OCI-LY1 (cell line): ENCODE measurements at regions not wholly inside any gene's neighbourhood (a gene's known extent, or its start where the extent isn't known, plus 50 kb on each side); places are given as distances from the start of the nearest gene placed in this dataset.

Source experiments
- H2AFZ ChIP-seq: fragments of 200-600 bp; sonication (generic), shearing (Covaris generic); 2 replicates; pipeline ENCODE4 v1.6.0; 2014; ENCODE audit warnings: antibody characterized with exemption, mild to moderate bottlenecking, low read length
- H3F3A ChIP-seq: fragments of 200-600 bp; sonication (generic), shearing (Covaris generic); 2 replicates; pipeline ENCODE4 v1.6.0; 2014; ENCODE audit warnings: mild to moderate bottlenecking, antibody characterized with exemption, low read length, moderate library complexity; ENCODE audit not compliant: insufficient read depth
- H3K27ac ChIP-seq: fragments of 200-600 bp; sonication (generic); 2 replicates; pipeline ENCODE4 v1.5.1; 2014; ENCODE audit warnings: low read length, mixed run types, mild to moderate bottlenecking, low read depth; ENCODE audit not compliant: poor library complexity, severe bottlenecking
- H3K27me3 ChIP-seq: fragments of 200-600 bp; sonication (generic); 2 replicates; pipeline ENCODE4 v1.6.0; 2014; ENCODE audit warnings: antibody characterized with exemption, mild to moderate bottlenecking, low read length, moderate library complexity; ENCODE audit not compliant: insufficient read depth
- H3K36me3 ChIP-seq: fragments of 200-600 bp; sonication (generic); 2 replicates; pipeline ENCODE4 v1.6.1; 2014; ENCODE audit warnings: mild to moderate bottlenecking, antibody characterized with exemption, low read length, moderate library complexity, mixed read lengths; ENCODE audit not compliant: insufficient read depth
- H3K4me1 ChIP-seq: fragments of 200-600 bp; sonication (generic); 2 replicates; pipeline ENCODE4 v1.5.1; 2014; ENCODE audit warnings: mild to moderate bottlenecking, low read length, moderate library complexity; ENCODE audit not compliant: insufficient read depth, severe bottlenecking
- H3K4me2 ChIP-seq: fragments of 200-600 bp; sonication (generic), shearing (Covaris generic); 2 replicates; pipeline ENCODE4 v1.6.1; 2014; ENCODE audit warnings: low read length
- H3K4me3 ChIP-seq: fragments of 200-600 bp; sonication (generic); 2 replicates; pipeline ENCODE4 v1.5.1; 2014; ENCODE audit warnings: low read length, low read depth, mild to moderate bottlenecking, mixed read lengths; ENCODE audit not compliant: poor library complexity, severe bottlenecking
- H3K79me2 ChIP-seq: fragments of 200-600 bp; shearing (Covaris generic); 2 replicates; pipeline ENCODE4 v1.6.1; 2016; ENCODE audit warnings: mixed run types, low read length, mixed read lengths; ENCODE audit not compliant: insufficient read depth
- H3K9ac ChIP-seq: fragments of 200-600 bp; sonication (generic), shearing (Covaris generic); 2 replicates; pipeline ENCODE4 v1.6.1; 2014; ENCODE audit warnings: mild to moderate bottlenecking, low read length, mixed read lengths
- H3K9me2 ChIP-seq: fragments of 200-600 bp; sonication (generic), shearing (Covaris generic); 2 replicates; pipeline ENCODE4 v1.6.1; 2014; ENCODE audit warnings: low read depth, mild to moderate bottlenecking, low read length, mixed read lengths
- H3K9me3 ChIP-seq: fragments of 200-600 bp; shearing (Covaris generic); 2 replicates; pipeline ENCODE4 v1.6.1; 2014; ENCODE audit warnings: low read length, mixed read lengths
- H4K20me1 ChIP-seq: fragments of 200-600 bp; sonication (generic), shearing (Covaris generic); 2 replicates; pipeline ENCODE4 v1.6.0; 2016; ENCODE audit warnings: mild to moderate bottlenecking, low read length; ENCODE audit not compliant: insufficient read depth
- CTCF ChIP-seq: fragments of 200-600 bp; sonication (generic), shearing (Covaris generic); IDR thresholded peaks from 2 replicates; pipeline ENCODE4 v1.5.1; 2017; ENCODE audit warnings: mild to moderate bottlenecking, antibody characterized with exemption, low read length, moderate library complexity, mixed read lengths
- EZH2 ChIP-seq: fragments of 200-600 bp; sonication (generic), shearing (Covaris generic); IDR thresholded peaks from 2 replicates; pipeline ENCODE4 v1.8.0; 2017; ENCODE audit warnings: borderline replicate concordance, mixed run types, mild to moderate bottlenecking, antibody characterized with exemption, low read length, moderate library complexity, mixed read lengths

DNA sequence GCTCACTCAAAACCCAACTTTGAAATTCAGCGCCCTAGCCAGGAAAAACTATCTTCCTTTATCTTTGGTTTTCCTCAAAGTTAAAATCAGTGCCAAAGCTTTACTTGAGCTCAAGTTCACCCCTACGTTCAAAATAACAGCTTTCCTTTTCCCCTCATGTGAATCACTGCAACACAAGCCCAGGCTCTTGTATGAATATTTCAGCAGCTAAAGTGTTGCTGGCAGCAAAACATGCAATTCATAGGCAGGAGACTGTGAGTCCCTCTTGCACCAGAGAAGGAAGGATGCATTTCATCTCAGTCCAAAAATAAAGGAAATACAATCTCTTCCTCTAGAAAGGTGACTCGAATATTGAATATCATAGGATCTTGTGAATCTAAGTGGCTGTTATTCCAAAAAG lies 461.3 kb upstream of the SOX11 start:
- Histone ChIP-seq H4K20me1 (no peaks in the 10 kb centered on the region), H3K9ac (no peak overlapping the region), H3K4me2 (no peak overlapping the region), H3F3A (no peaks in the 10 kb centered on the region), H3K9me3 (no peaks in the 10 kb centered on the region), H3K27ac (no peak overlapping the region), H3K36me3 (no peaks in the 10 kb centered on the region), H3K79me2 (no peaks in the 10 kb centered on the region), H3K4me3 (no peak overlapping the region), H3K4me1 (no peaks in the 10 kb centered on the region), H2AFZ (no peak overlapping the region), H3K27me3 (no peaks in the 10 kb centered on the region), H3K9me2 (no peaks in the 10 kb centered on the region)
- TF ChIP-seq EZH2 (no peak), CTCF (no peak)

DNA sequence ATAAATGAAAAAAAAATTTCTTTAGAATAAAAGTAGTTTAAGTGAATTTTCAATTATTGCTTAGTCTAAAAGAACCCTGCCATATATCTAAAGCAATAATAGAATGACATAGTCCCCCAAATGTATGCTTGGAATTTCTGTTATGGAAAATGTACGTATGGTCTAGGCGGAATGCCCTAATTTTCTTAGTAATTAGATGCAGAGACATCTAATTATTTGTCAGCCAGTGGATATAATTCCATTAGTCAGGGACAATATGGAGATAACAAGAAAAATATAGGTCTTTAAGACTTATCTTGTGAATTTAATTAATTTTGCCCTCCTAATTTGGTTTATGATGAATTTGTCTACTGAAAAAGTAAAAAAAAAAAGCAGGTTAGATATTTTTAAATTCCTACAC lies 460.9 kb upstream of the SOX11 start:
- Histone ChIP-seq H3K4me1 (no peaks in the 10 kb centered on the region), H3K27me3 (no peaks in the 10 kb centered on the region), H3K4me2 (no peak overlapping the region), H3K4me3 (no peak overlapping the region), H3K9me3 (no peaks in the 10 kb centered on the region), H3K36me3 (no peaks in the 10 kb centered on the region), H4K20me1 (no peaks in the 10 kb centered on the region), H3K9me2 (no peaks in the 10 kb centered on the region), H3F3A (no peaks in the 10 kb centered on the region), H2AFZ (no peak overlapping the region), H3K27ac (no peak overlapping the region), H3K9ac (no peak overlapping the region), H3K79me2 (no peaks in the 10 kb centered on the region)
- TF ChIP-seq EZH2 = no peak
- TF ChIP-seq CTCF = no peak

DNA sequence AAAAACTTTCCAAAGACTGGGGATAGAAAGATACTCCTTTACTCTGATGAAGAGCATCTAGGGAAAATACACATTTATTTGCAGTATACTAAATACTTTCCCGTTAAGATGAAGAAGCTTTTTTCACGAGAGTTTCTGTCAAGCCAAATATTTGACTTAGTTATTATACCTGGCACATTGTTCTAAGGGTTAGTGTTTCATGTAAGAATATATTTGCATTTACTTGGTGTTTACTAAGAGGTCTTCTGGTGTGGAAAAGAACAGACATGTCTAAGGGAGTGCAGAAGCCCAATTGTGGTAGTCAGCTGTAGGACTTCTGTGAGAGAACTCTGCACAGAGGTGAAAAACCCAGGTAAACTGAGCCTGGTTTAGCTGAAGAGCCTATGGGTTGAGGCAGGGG lies 457.6 kb upstream of the SOX11 start:
- Histone ChIP-seq H3F3A (no peaks in the 10 kb centered on the region), H3K27ac (no peak overlapping the region), H3K9me3 (no peaks in the 10 kb centered on the region), H3K9me2 (no peaks in the 10 kb centered on the region), H3K27me3 (no peaks in the 10 kb centered on the region), H3K4me1 (no peaks in the 10 kb centered on the region), H3K9ac (no peak overlapping the region), H2AFZ (no peak overlapping the region), H3K36me3 (no peaks in the 10 kb centered on the region), H3K4me3 (no peak overlapping the region), H3K79me2 (no peaks in the 10 kb centered on the region), H4K20me1 (no peaks in the 10 kb centered on the region), H3K4me2 (no peak overlapping the region)
- TF ChIP-seq EZH2 (no peak), CTCF (no peak)
